ENCODE measurements at regions not wholly inside any gene's neighbourhood (a gene's known extent, or its start where the extent isn't known, plus 50 kb on each side); places are given as distances from the start of the nearest gene placed in this dataset.

GRCh38 chr9:101902051-101902450 lies 163.6 kb upstream of the GRIN3A start:
- Histone ChIP-seq H2AFZ (ENCODE audit: low read length) (no peak overlapping the region), H3K9me3 (ENCODE audit: insufficient read depth, low read depth, low read length) (no peaks in the 10 kb centered on the region), H3K27me3 (ENCODE audit: insufficient read depth, low read length, poor library complexity, severe bottlenecking) (no peaks in the 10 kb centered on the region), H3K4me3 (ENCODE audit: low read length, poor library complexity, severe bottlenecking) (peak overlapping the region; percentile 49), H3K36me3 (ENCODE audit: insufficient read depth, low read length) (no peaks in the 10 kb centered on the region), H3K9me2 (replicated peaks; ENCODE audit: low read depth, low read length) (no peaks in the 10 kb centered on the region), H3F3A (ENCODE audit: low read depth) (peaks cover 12% of the 10 kb centered on the region), H3K79me2 (ENCODE audit: insufficient read depth, low read length) (no peaks in the 10 kb centered on the region), H3K4me2 (ENCODE audit: low read depth, low read length, poor library complexity, severe bottlenecking) (peak overlapping the region; percentile 61), H3K4me1 (ENCODE audit: insufficient read depth, low read length, poor library complexity, severe bottlenecking) (peaks cover 31% of the 10 kb centered on the region), H3K9ac (ENCODE audit: low read depth, low read length, poor library complexity, severe bottlenecking) (peak overlapping the region; percentile 55), H4K20me1 (ENCODE audit: insufficient read depth, low read length, poor library complexity, severe bottlenecking) (no peaks in the 10 kb centered on the region)
- TF ChIP-seq CTCF (conservative IDR thresholded peaks at IDR 0.05; ENCODE audit: low read length) (no peak), EZH2phosphoT487 (IDR thresholded peaks at IDR 0.05; ENCODE audit: borderline replicate concordance) (no peak)

- H3K9me3 ChIP-seq (ENCODE audit: insufficient read depth, low read depth, low read length): no peaks in the 10 kb centered on the region
- TF ChIP-seq CTCF (conservative IDR thresholded peaks at IDR 0.05; ENCODE audit: low read length) (no peak), EZH2phosphoT487 (IDR thresholded peaks at IDR 0.05; ENCODE audit: borderline replicate concordance) (no peak)
- no peak overlapping the region for H2AFZ ChIP-seq (ENCODE audit: low read length)
- H4K20me1 ChIP-seq (ENCODE audit: insufficient read depth, low read length, poor library complexity, severe bottlenecking): no peaks in the 10 kb centered on the region
- H3F3A ChIP-seq (ENCODE audit: low read depth): peaks cover 7% of the 10 kb centered on the region
- H3K4me1 ChIP-seq (ENCODE audit: insufficient read depth, low read length, poor library complexity, severe bottlenecking): peaks cover 59% of the 10 kb centered on the region
- no peak overlapping the region for H3K4me3 ChIP-seq (ENCODE audit: low read length, poor library complexity, severe bottlenecking)
- H3K9ac ChIP-seq (ENCODE audit: low read depth, low read length, poor library complexity, severe bottlenecking): no peak overlapping the region
- no peaks in the 10 kb centered on the region for H3K36me3 ChIP-seq (ENCODE audit: insufficient read depth, low read length)
- H3K27me3 ChIP-seq (ENCODE audit: insufficient read depth, low read length, poor library complexity, severe bottlenecking): no peaks in the 10 kb centered on the region
- H3K4me2 ChIP-seq (ENCODE audit: low read depth, low read length, poor library complexity, severe bottlenecking): no peak overlapping the region
- no peaks in the 10 kb centered on the region for H3K79me2 ChIP-seq (ENCODE audit: insufficient read depth, low read length)
- no peaks in the 10 kb centered on the region for H3K9me2 ChIP-seq (replicated peaks; ENCODE audit: low read depth, low read length)
Observed at GRCh38 chr9:101897196-101897595, 158.7 kb upstream of the GRIN3A start.

GRCh38 chr9:101893661-101894646 lies 155.5 kb upstream of the GRIN3A start:
- H3K9me2 ChIP-seq (replicated peaks; ENCODE audit: low read depth, low read length): no peaks in the 10 kb centered on the region
- peak overlapping the region; percentile 58 for H2AFZ ChIP-seq (ENCODE audit: low read length)
- H3K4me3 ChIP-seq (ENCODE audit: low read length, poor library complexity, severe bottlenecking): no peak overlapping the region
- peak overlapping the region; percentile 36 for H3K9ac ChIP-seq (ENCODE audit: low read depth, low read length, poor library complexity, severe bottlenecking)
- H3K36me3 ChIP-seq (ENCODE audit: insufficient read depth, low read length): no peaks in the 10 kb centered on the region
- no peaks in the 10 kb centered on the region for H3F3A ChIP-seq (ENCODE audit: low read depth)
- no peaks in the 10 kb centered on the region for H3K27me3 ChIP-seq (ENCODE audit: insufficient read depth, low read length, poor library complexity, severe bottlenecking)
- H3K4me1 ChIP-seq (ENCODE audit: insufficient read depth, low read length, poor library complexity, severe bottlenecking): peaks cover 45% of the 10 kb centered on the region
- H3K4me2 ChIP-seq (ENCODE audit: low read depth, low read length, poor library complexity, severe bottlenecking): peak overlapping the region; percentile 36
- no peaks in the 10 kb centered on the region for H4K20me1 ChIP-seq (ENCODE audit: insufficient read depth, low read length, poor library complexity, severe bottlenecking)
- no peaks in the 10 kb centered on the region for H3K9me3 ChIP-seq (ENCODE audit: insufficient read depth, low read depth, low read length)
- H3K79me2 ChIP-seq (ENCODE audit: insufficient read depth, low read length): no peaks in the 10 kb centered on the region
- TF ChIP-seq EZH2phosphoT487 (IDR thresholded peaks at IDR 0.05; ENCODE audit: borderline replicate concordance): no peak
- TF ChIP-seq CTCF (conservative IDR thresholded peaks at IDR 0.05; ENCODE audit: low read length): no peak
